NCI-H1092 treated with DMSO at 0.1 percent for 48 hours (cell line): ENCODE measurements at regions not wholly inside any gene's neighbourhood (a gene's known extent, or its start where the extent isn't known, plus 50 kb on each side); places are given as distances from the start of the nearest gene placed in this dataset.

Experiments
- DNase-seq: peaks from one replicate; lab custom pipeline; 2025; lab: John Stamatoyannopoulos, UW

- DNase-seq = no peak
Measured at GRCh38 chr18:45266023-45266422, 349.3 kb upstream of the SLC14A2 start.

GRCh38 chr18:45267622-45268021 is 347.7 kb upstream of the SLC14A2 start:
- no peak for DNase-seq

DNA sequence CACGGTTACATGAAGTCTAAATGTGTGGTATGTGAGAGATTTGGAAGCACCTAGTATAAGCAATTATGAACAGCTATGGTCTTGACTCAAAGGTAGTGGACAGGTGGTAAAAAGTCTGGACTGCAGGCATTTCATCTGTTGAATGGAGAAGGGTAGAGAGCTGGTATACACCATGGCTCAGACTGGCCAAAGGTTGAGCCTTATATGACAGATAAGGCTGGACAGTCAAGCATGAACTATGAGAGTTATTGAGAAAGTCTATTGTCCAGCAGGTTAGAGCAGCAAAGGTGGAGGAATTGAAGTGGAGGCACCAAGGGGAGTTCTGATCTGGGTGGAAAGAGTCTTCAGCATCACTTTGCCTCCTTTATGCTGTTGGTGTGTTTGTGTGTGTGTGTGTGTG is 346.7 kb upstream of the SLC14A2 start:
- no peak for DNase-seq

DNA sequence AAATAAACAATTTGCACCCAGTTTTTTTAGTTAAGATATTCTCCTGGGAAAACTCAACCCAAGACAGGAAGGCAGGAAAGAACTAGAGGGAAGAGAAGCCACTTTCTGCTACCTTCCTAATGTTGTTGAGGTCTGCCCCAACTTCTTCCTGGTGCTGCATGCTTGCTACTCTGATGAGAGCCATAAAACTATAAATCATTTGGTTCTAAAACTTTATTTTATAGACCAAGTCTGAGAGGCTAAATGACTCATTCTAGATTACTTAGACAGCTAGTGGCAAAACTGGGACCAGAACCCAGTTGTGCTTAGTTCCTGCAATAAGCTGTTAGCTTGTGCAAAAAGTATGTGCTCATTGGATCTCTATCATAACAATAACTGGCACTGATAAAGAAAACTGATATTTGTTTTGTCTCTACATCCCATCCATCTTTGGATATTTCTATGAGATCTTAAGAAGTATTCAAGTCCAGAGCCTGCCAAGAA is 344.9 kb upstream of the SLC14A2 start:
- DNase-seq = no peak

- no peak for DNase-seq
Measured at GRCh38 chr18:45274026-45274425, 341.2 kb upstream of the SLC14A2 start.

GRCh38 chr18:45275367-45276113 is 339.7 kb upstream of the SLC14A2 start:
- no peak for DNase-seq

DNA sequence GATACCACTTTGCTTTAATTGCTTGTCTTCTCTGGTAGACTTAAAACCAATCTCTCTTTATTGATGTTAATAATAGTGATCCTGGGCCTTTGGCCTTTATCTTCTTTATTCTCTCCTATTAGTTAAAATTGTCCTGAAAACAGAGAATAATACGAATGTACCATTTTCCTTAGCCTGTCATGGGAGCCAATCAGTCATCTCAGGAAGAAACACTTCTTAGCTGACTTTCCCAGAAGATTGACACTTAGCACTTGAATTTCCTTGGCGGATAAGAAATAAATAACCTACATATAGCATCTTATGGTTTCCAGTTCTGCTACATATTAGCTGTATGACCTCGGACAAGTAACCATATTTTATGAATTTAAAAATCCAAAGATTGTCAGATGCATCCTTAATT is 338.4 kb upstream of the SLC14A2 start:
- DNase-seq = no peak

GRCh38 chr18:45277908-45278307 is 337.4 kb upstream of the SLC14A2 start:
- DNase-seq = no peak

DNA sequence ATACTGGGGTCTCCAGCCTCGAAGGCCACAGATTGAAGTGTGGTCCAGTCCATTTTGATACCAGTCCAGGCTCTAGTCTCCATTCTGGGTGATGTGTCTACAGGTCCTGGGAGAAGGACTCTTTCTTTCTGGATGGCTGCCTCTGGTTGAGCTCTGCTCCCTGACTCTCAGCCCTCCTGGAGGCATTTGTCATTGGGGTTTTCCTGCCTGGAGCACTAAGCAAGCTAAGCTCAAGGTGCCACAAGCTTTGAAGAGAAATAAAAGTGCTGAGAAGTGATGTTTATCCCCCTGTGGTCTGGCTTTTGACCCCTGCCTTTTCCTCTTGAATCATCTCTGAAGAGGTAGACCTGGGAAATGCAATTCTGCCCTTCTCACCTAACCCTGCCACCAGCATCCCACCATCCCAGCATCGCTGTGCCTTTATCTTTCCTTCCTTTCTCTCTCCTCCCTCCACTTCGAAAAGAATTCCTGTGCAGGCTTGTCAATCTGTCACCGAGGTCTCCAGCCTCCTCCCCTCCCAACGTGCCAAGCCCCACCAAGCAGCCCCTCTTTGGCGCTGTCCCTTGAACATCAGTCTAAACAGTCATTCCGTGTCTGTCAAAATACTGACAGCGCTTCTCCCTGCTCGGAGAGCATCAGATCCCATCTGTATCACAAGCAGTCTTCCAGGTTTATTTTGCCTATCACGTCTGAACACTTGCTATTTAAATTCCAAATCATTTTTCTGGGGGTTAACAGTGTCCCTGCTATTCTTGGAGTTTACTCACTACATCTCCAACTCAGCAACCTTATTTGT is 334.6 kb upstream of the SLC14A2 start:
- no peak for DNase-seq

DNA sequence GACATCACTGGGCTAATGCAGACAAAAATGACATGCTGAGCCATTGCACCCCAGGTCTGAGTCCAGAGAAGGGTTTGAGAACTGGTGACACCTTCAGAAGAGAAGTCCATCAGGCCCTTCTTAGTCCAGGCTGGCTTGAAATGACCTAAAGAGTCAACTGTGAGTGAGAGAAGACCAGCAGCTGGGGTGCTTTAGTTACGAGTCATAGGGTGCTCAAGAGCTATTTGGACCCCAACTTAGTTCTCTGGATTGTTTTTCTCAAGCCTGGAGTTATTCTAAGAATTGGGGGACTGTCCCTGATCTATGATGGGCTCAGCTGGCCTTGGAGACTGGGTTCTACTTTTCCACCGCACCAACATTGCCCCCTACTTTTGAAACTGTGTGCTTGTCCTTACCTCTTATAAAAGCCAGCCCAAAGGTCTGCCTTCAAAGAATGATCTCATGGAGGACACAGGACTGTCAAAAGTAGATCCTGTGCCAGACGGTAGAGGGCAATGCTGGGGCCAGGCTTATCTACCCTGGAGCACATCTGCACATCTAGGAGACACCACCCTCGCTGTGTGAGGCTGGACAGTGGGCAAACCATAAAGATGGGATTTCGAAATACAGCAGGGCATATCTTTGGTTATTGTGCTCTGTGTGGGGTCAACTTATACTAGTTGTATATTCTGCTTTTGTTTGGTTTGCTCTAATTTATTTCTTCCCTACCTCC is 333.0 kb upstream of the SLC14A2 start:
- no peak for DNase-seq

DNA sequence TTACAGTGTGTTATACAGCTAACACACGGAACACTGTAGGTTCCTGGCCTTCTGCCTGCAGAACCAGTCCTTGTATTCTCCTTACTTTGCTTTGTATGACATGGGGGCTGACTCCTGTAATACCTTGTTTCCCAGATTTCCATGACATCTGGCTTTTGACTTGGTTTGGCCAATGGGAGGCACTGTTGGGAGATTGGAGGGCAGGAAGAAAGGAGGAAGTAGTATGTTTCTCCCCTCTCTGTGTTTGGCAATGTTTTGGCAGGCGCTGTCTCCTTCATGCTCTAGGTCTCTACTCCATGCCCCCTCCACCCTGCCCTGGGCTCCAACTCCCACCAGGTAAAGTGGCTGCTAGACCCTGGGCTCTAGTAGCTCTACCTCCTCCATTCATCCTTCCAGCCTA is 331.1 kb upstream of the SLC14A2 start:
- no peak for DNase-seq

DNA sequence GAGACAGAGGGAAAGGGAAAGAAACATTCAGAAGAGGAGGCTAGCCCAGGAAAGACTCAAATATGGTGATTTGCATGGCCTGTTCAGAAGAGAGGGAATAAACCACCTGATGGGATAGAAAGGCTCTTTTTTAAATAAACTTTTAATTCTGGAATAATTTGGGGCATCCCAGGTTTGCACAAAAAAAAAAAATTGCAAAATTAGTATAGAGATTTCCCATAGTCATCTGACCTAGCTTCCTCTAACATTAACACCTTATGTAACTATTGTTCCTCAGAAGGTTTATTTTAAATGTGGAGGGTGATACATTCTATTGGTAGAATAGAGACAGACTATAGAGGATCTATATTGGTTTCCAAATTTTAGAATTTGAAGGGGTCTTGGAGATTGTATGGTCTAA is 330.4 kb upstream of the SLC14A2 start:
- no peak for DNase-seq

DNA sequence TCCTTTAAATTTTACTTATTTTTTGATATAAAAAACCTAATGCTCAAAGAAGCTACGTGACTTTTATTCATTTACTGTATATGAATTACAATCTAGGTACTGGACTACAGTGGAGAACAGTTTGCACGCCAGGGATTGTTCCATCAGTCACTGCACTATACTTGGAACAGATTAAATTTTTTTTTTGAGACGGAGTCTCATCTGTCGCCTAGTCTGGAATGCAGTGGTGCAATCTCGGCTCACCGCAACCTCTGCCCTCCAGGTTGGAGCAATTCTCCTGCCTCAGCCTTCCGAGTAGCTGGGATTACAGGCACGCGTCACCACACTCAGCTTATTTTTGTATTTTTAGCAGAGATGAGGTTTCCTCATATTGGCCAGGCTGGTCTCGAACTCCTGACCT is 330.0 kb upstream of the SLC14A2 start:
- no peak for DNase-seq

DNA sequence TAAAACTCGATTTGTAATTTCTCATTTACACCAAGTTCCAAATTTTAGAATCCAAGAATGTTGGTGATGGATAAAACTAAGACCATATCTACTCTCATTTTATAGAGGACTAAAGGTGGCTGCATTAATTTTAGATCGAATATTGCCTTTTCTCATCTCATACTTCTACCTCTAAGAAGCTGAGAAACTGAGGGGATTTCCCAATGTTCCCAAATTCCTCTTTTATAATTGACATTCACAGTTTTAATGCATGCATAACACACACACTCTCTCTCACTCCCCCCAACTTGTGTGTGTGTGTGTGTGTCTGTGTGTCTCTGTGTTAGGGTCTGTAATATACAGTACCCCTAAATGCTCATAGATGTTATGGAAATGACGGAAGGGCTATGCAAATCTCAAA is 328.8 kb upstream of the SLC14A2 start:
- no peak for DNase-seq

DNA sequence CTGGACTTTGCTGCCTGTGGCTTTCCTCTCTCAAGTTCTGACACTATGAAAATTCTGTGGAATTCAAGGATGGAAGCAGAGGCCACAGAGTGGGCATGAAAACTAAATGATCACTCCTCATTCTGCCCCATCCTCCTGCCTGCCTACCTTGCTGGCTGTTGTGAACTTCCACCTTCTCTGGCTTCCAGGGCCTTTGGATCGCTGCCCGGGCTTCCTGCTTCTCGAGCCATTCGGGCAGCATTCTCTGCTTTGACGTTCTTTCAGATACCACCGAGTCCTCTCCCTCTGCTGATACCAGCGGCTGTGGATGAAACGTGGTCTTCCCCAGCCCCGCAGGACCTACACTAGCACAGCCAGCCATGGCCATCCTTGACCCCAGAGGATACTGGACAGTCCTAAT is 327.7 kb upstream of the SLC14A2 start:
- DNase-seq = no peak

DNA sequence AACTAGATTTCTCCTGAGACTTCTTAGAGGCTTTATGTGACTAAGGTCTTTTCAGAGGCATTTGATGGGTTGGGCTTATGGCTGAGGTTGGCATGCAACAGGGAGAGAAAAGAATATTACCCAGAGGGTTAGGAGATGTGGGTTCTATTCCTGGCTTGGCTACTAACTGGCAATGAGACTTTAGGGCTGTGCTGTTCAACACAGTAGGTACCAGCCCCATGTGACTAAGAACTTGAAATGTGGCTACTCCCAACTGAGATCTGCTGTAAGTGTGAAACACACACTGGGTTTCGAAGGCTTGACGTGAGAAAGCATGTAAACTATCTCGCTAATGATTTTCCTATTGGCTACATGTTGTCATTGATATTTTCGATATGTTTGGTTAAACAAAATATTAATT is 324.9 kb upstream of the SLC14A2 start:
- no peak for DNase-seq

- peak; percentile 18 for DNase-seq
Measured at GRCh38 chr18:45291621-45292615, 323.4 kb upstream of the SLC14A2 start.

DNA sequence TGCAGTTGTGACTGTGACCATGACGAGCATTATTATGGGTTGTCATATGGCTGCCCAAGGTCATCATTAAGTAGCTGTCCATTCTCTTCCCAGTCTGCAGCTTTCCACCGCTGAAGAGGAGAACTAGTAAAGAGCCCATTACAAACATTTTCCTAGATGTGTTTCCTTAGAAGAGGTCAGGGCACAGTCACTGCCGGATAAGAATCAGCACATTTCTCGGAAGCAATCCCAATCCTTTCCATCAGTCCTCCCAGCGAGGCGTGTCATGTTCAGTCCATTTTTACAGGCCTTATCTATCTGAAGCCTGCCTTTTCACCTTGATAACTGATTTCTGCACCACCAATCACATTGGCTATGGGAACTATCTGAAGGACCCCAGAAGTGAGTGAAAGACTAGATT is 319.9 kb upstream of the SLC14A2 start:
- no peak for DNase-seq

- no peak for DNase-seq
Measured at GRCh38 chr18:45298986-45299385, 316.3 kb upstream of the SLC14A2 start.

DNA sequence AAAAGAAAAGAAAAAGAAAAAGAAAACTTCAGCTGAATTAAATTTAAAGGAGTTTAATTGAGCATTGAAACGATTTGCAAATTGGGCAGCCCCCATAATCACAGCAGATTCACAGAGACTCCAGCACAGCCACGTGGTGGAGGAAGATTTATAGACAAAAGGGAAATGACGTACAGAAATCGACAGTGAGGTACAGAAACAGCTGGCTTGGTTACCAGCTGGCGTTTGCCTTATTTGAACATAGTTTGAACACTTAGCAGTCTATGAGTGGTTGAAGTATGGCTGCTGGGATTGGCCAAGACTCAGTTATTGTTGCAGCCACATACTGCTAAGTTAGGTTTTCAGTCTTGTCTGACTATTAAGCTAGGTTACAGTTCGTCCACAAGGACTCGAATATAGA is 312.2 kb upstream of the SLC14A2 start:
- DNase-seq = no peak

- DNase-seq = no peak
Measured at GRCh38 chr18:45304558-45304957, 310.7 kb upstream of the SLC14A2 start.
